ENCODE measurements at regions not wholly inside any gene's neighbourhood (a gene's known extent, or its start where the extent isn't known, plus 50 kb on each side); places are given as distances from the start of the nearest gene placed in this dataset.

DNA sequence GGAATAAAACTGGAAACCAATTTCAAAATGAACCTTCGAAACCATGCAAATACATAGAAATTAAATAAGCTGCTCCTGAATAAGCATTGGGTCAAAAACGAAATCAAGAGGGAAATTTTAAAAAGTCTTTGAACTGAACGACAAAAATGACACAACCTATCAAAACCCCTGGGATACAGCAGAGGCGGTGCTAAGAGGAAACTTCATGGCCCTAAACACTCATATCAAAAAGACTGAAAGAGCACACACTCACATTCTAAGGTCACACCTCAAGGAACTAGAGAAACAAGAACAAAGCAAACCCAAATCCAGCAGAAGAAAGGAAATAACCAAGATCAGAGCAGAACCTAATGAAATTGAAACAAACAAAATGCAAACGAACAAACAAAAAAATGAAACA, 85.2 kb upstream of the CDC42BPA start:
- in situ Hi-C loops (cut with HindIII; ENCODE audit: low sequenced_read_pairs): no loop called here
- no peak for DNase-seq (ENCODE audit: low read depth)
- no peak overlapping the region for H3K4me3 ChIP-seq (ENCODE audit: low read depth, low read length)
- TF ChIP-seq, protein P1, sequence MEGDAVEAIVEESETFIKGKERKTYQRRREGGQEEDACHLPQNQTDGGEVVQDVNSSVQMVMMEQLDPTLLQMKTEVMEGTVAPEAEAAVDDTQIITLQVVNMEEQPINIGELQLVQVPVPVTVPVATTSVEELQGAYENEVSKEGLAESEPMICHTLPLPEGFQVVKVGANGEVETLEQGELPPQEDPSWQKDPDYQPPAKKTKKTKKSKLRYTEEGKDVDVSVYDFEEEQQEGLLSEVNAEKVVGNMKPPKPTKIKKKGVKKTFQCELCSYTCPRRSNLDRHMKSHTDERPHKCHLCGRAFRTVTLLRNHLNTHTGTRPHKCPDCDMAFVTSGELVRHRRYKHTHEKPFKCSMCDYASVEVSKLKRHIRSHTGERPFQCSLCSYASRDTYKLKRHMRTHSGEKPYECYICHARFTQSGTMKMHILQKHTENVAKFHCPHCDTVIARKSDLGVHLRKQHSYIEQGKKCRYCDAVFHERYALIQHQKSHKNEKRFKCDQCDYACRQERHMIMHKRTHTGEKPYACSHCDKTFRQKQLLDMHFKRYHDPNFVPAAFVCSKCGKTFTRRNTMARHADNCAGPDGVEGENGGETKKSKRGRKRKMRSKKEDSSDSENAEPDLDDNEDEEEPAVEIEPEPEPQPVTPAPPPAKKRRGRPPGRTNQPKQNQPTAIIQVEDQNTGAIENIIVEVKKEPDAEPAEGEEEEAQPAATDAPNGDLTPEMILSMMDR (IDR thresholded peaks at IDR 0.05; ENCODE audit: low read depth, low read length, missing control alignments): no peak

- in situ Hi-C loops (cut with HindIII; ENCODE audit: low sequenced_read_pairs): no loop called here
- TF ChIP-seq, protein P1 (IDR thresholded peaks at IDR 0.05; ENCODE audit: low read depth, low read length, missing control alignments): no peak
- no peak for DNase-seq (ENCODE audit: low read depth)
- no peak overlapping the region for H3K4me3 ChIP-seq (ENCODE audit: low read depth, low read length)
Measured at GRCh38 chr1:227401562-227402342, 83.5 kb upstream of the CDC42BPA start.

DNA sequence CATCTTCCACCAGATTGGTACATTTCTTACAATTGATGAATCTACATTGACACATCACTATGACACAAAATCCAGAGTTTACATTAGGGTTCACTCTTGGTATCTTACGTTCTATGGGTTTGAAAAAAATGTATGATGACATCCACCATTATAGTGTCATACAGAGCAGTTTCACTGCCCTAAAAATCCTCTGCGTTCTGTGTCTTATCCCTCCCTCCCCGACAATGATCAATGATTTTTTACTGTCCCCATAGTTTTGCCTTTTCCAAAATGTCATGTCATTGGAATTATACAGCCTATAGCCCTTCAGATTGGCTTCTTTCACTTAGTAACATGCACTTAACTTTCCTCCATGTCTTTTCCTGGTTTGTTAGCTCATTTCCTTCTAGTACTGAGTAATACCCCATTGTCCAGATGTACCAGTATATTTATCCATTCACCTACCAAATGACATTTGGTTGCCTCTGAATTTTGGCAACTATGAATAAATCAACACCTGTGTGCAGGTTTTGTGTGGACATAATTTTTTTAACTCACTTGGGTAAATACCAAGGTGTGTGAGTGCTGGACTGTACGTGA, 80.9 kb upstream of the CDC42BPA start:
- H3K4me3 ChIP-seq (ENCODE audit: low read depth, low read length): no peak overlapping the region
- in situ Hi-C loops (cut with HindIII; ENCODE audit: low sequenced_read_pairs): no loop called here
- TF ChIP-seq, protein P1 (IDR thresholded peaks at IDR 0.05; ENCODE audit: low read depth, low read length, missing control alignments): no peak
- DNase-seq (ENCODE audit: low read depth): no peak

GRCh38 chr1:227397354-227397978, 79.2 kb upstream of the CDC42BPA start:
- TF ChIP-seq, protein P1 (IDR thresholded peaks at IDR 0.05; ENCODE audit: low read depth, low read length, missing control alignments): no peak
- DNase-seq (ENCODE audit: low read depth): no peak
- H3K4me3 ChIP-seq (ENCODE audit: low read depth, low read length): no peak overlapping the region
- in situ Hi-C loops (cut with HindIII; ENCODE audit: low sequenced_read_pairs): no loop called here

DNA sequence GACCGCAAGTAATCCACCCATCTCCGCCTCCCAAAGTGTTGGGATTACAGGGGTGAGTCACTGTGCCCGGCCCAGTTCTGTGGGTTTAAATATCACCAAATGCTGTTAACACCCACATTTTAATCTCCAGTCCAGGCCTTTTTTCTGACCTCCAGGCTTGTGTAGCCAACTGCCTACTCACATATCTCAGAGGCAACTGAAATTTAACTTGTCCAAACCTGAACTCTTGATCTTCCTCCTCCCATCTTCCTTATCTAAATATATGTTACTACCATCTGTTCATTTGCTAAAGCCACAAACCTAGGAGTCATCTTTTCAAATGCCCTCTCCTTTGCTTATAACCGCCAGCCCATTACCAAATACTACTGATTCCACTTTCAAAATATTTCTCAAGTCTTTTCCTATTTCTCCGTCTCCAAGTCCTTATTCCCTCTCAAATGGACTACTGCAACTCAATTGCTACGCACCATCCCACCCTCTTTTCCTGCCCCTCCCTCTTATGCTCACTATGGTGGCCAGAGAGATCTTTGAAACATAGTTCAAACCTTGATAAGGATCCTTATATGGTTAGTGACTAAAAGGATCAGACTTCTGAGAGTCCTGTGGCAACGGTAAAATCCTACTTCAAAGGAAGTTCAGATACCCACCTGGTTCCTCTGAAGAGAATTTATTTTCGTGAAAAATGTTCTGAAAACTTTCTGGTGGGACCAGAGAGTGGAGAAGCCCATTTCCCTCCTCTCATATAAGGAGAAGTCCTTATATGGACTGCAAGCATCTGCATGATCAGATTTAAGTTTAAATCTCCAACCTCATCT, 78.5 kb upstream of the CDC42BPA start:
- TF ChIP-seq, protein P1 (IDR thresholded peaks at IDR 0.05; ENCODE audit: low read depth, low read length, missing control alignments): no peak
- no peak for DNase-seq (ENCODE audit: low read depth)
- in situ Hi-C loops (cut with HindIII; ENCODE audit: low sequenced_read_pairs): no loop called here
- H3K4me3 ChIP-seq (ENCODE audit: low read depth, low read length): no peak overlapping the region

DNA sequence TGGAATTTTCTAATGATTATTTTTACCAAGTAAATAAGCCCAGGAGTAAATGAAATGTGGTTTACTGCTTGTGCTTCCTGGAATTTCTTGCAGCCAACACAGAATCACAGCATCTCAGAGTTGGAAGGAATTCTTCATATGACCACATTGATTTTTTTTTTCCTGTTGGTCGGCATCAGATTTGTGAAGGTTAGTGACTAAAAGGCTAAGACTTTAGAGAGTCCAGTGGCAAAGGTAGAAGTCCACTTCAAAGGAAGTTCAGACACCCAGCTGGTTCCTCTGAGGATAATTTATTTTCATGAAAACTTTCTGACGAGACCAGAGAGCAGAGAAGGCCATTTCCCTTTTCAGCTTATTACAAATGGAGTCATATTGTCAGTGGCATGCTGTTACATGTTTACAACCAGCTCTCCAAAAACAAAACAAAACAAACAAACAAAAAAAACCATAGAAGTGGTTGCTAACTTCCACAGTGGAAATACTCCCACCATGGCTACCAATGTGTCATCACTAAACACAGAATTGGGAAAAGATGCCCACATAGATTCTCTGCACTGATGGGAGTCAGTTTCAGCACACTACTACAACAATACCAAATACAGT, 77.2 kb upstream of the CDC42BPA start:
- H3K4me3 ChIP-seq (ENCODE audit: low read depth, low read length): no peak overlapping the region
- TF ChIP-seq, protein P1 (IDR thresholded peaks at IDR 0.05; ENCODE audit: low read depth, low read length, missing control alignments): no peak
- in situ Hi-C loops (cut with HindIII; ENCODE audit: low sequenced_read_pairs): no loop called here
- peak; percentile 44 for DNase-seq (ENCODE audit: low read depth)

Data from astrocyte of the cerebellum (primary cell).